GM23338 (cell line): ENCODE measurements at regions not wholly inside any gene's neighbourhood (a gene's known extent, or its start where the extent isn't known, plus 50 kb on each side); places are given as distances from the start of the nearest gene placed in this dataset.
A peak's percentile ranks its signal among the peaks of the same experiment; 100 is the strongest.
"Not testable (repeated sequence)": the region's sequence is repeated elsewhere in the genome, so short reads cannot be mapped to it uniquely, and the experiment has no call there.

Experiments used
- ATAC-seq: fragments of 200-7000 bp; cut with Tn5 transposase; 3 replicates; pipeline ENCODE4 v1.9.1; 2020
- DNase-seq: peaks from one replicate; pipeline ENCODE4 v3.0.0-alpha.2; 2015; ENCODE audit warnings: low spot score
- H2AFZ ChIP-seq: fragments of 200-600 bp; sonication (generic); 2 replicates; pipeline ENCODE4 v1.8.0; 2016; ENCODE audit warnings: antibody characterized with exemption, mild to moderate bottlenecking, moderate library complexity
- H3F3A ChIP-seq: fragments of 200-600 bp; sonication (generic); replicated peaks from 2 replicates; pipeline ENCODE4 v1.8.0; 2017; ENCODE audit warnings: antibody characterized with exemption, mixed run types, low read depth
- H3K27ac ChIP-seq: fragments of 200-600 bp; sonication (generic); 2 replicates; pipeline ENCODE4 v1.6.1; 2016; ENCODE audit warnings: low read depth
- H3K27me3 ChIP-seq: fragments of 200-600 bp; sonication (generic); 2 replicates; pipeline ENCODE4 v1.8.0; 2016; ENCODE audit warnings: mild to moderate bottlenecking, mixed run types, moderate library complexity; ENCODE audit not compliant: insufficient read depth
- H3K36me3 ChIP-seq: fragments of 200-600 bp; sonication (generic); 2 replicates; pipeline ENCODE4 v1.8.0; 2016; ENCODE audit warnings: mild to moderate bottlenecking; ENCODE audit not compliant: insufficient read depth
- H3K4me1 ChIP-seq: fragments of 200-600 bp; sonication (generic); 2 replicates; pipeline ENCODE4 v1.8.0; 2016; ENCODE audit warnings: mild to moderate bottlenecking, moderate library complexity; ENCODE audit not compliant: insufficient read depth
- H3K4me2 ChIP-seq: fragments of 200-600 bp; sonication (generic); 2 replicates; pipeline ENCODE4 v1.7.1; 2017; ENCODE audit warnings: mixed run types
- H3K4me3 ChIP-seq: fragments of 200-600 bp; sonication (generic); 2 replicates; pipeline ENCODE4 v1.6.1; 2016; ENCODE audit warnings: mixed run types
- H3K79me2 ChIP-seq: fragments of 200-600 bp; sonication (generic); replicated peaks from 2 replicates; pipeline ENCODE4 v1.8.0; 2017; ENCODE audit warnings: mild to moderate bottlenecking; ENCODE audit not compliant: insufficient read depth
- H3K9me2 ChIP-seq: fragments of 200-600 bp; sonication (generic); 2 replicates; pipeline ENCODE4 v1.8.0; 2017; ENCODE audit not compliant: insufficient read depth
- H4K20me1 ChIP-seq: fragments of 200-600 bp; sonication (generic); replicated peaks from 2 replicates; pipeline ENCODE4 v1.8.0; 2017; ENCODE audit warnings: mild to moderate bottlenecking; ENCODE audit not compliant: insufficient read depth
- H3K27ac Mint-ChIP-seq: 2 replicates; pipeline ENCODE4 v1.8.0; 2020; ENCODE audit warnings: inconsistent platforms, mild to moderate bottlenecking, moderate library complexity, mixed read lengths
- H3K27me3 Mint-ChIP-seq: 3 replicates; pipeline ENCODE4 v1.8.0; 2022; ENCODE audit warnings: low read depth, mild to moderate bottlenecking, moderate library complexity, mixed read lengths, inconsistent platforms; ENCODE audit not compliant: insufficient read depth, poor library complexity
- H3K36me3 Mint-ChIP-seq: 3 replicates; pipeline ENCODE4 v1.8.0; 2021; ENCODE audit warnings: low read depth, mild to moderate bottlenecking, inconsistent platforms, moderate library complexity, mixed read lengths
- H3K4me1 Mint-ChIP-seq: 3 replicates; pipeline ENCODE4 v1.8.0; 2020; ENCODE audit warnings: mild to moderate bottlenecking, inconsistent platforms, mixed read lengths
- H3K4me3 Mint-ChIP-seq: 3 replicates; pipeline ENCODE4 v1.8.0; 2021; ENCODE audit warnings: moderate library complexity, mild to moderate bottlenecking, inconsistent platforms, mixed read lengths
- H3K9me3 Mint-ChIP-seq: 3 replicates; pipeline ENCODE4 v1.8.0; 2020; ENCODE audit warnings: moderate library complexity, mild to moderate bottlenecking, inconsistent platforms, mixed read lengths
- EZH2 ChIP-seq: fragments of 200-600 bp; sonication (generic); IDR thresholded peaks from one replicate; pipeline ENCODE4 v1.8.0; 2017; ENCODE audit warnings: antibody characterized with exemption, mild to moderate bottlenecking, low read depth; ENCODE audit not compliant: unreplicated experiment
- NANOG ChIP-seq: IDR thresholded peaks from 2 replicates; pipeline ENCODE4 v1.6.1; 2016; ENCODE audit warnings: antibody characterized with exemption, borderline replicate concordance
- POLR2AphosphoS5 ChIP-seq: IDR thresholded peaks from 2 replicates; pipeline ENCODE4 v1.6.1; 2016; ENCODE audit warnings: antibody characterized with exemption, low read depth
- REST ChIP-seq: IDR thresholded peaks from one replicate; pipeline ENCODE4 v1.6.1; 2018; ENCODE audit warnings: antibody characterized with exemption; ENCODE audit not compliant: unreplicated experiment
- ZNF462 ChIP-seq: fragments of 250-450 bp; sonication (Bioruptor Pico); IDR thresholded peaks from 2 replicates; pipeline ENCODE4 v1.5.0; 2020; ENCODE audit warnings: mild to moderate bottlenecking, moderate library complexity

- TF ChIP-seq REST = no peak
Measured at GRCh38 chr5:168097876-168098653, 193.4 kb upstream of the WWC1 start (continued).

- Histone ChIP-seq H3K4me1 (peaks cover 23% of the 10 kb centered on the region), H3K27ac (no peak overlapping the region), H4K20me1 (no peaks in the 10 kb centered on the region), H3K4me3 (no peak overlapping the region), H3K27me3 (no peaks in the 10 kb centered on the region), H3F3A (no peaks in the 10 kb centered on the region), H3K36me3 (no peaks in the 10 kb centered on the region), H3K79me2 (no peaks in the 10 kb centered on the region), H2AFZ (no peak overlapping the region), H3K4me2 (no peak overlapping the region), H3K9me2 (no peaks in the 10 kb centered on the region)
- H3K9me3 Mint-ChIP-seq = no peaks in the 10 kb centered on the region
- H3K27me3 Mint-ChIP-seq = peaks cover 8% of the 10 kb centered on the region
- peaks cover 31% of the 10 kb centered on the region for H3K4me1 Mint-ChIP-seq
- H3K4me3 Mint-ChIP-seq = no peak overlapping the region
- ATAC-seq (no peak), DNase-seq (no peak)
- no peak for TF ChIP-seq EZH2
- no peak overlapping the region for H3K27ac Mint-ChIP-seq
- no peaks in the 10 kb centered on the region for H3K36me3 Mint-ChIP-seq
Measured at GRCh38 chr5:168101352-168101751, 190.1 kb upstream of the WWC1 start.

GRCh38 chr5:168103018-168103417 lies 188.4 kb upstream of the WWC1 start:
- not testable (repeated sequence) for H3K27me3 ChIP-seq, DNase-seq, H3K9me3 Mint-ChIP-seq, H3K79me2 ChIP-seq, H3K36me3 ChIP-seq, H3K36me3 Mint-ChIP-seq, H3K4me3 ChIP-seq, H3F3A ChIP-seq, H3K27ac ChIP-seq, H2AFZ ChIP-seq, H4K20me1 ChIP-seq, H3K27ac Mint-ChIP-seq, H3K27me3 Mint-ChIP-seq, H3K4me3 Mint-ChIP-seq, ATAC-seq, H3K9me2 ChIP-seq, H3K4me2 ChIP-seq
- H3K4me1 ChIP-seq = peaks cover 26% of the 10 kb centered on the region
- peaks cover 38% of the 10 kb centered on the region for H3K4me1 Mint-ChIP-seq

- H3K27ac Mint-ChIP-seq = peak overlapping the region; percentile 88
- H3F3A ChIP-seq = no peaks in the 10 kb centered on the region
- H3K79me2 ChIP-seq = no peaks in the 10 kb centered on the region
- no peak for DNase-seq
- no peaks in the 10 kb centered on the region for H4K20me1 ChIP-seq
- H3K9me2 ChIP-seq = no peaks in the 10 kb centered on the region
- peak overlapping the region; percentile 20 for H2AFZ ChIP-seq
- peaks cover 26% of the 10 kb centered on the region for H3K4me1 ChIP-seq
- no peaks in the 10 kb centered on the region for H3K9me3 Mint-ChIP-seq
- H3K27ac ChIP-seq = no peak overlapping the region
- no peak overlapping the region for H3K4me3 Mint-ChIP-seq
- H3K27me3 Mint-ChIP-seq = peaks cover 8% of the 10 kb centered on the region
- H3K4me1 Mint-ChIP-seq = peaks cover 38% of the 10 kb centered on the region
- H3K36me3 ChIP-seq = no peaks in the 10 kb centered on the region
- peak; percentile 19 for ATAC-seq
- no peak overlapping the region for H3K4me3 ChIP-seq
- no peaks in the 10 kb centered on the region for H3K36me3 Mint-ChIP-seq
- H3K27me3 ChIP-seq = no peaks in the 10 kb centered on the region
- 0 out of 2 replicates have a peak overlapping the region, but pooled peaks have one; percentile 48 for H3K4me2 ChIP-seq
- TF ChIP-seq NANOG (no peak), ZNF462 (CRISPR knock-in tag) (no peak), POLR2AphosphoS5 (no peak)
Measured at GRCh38 chr5:168104350-168104749, 187.1 kb upstream of the WWC1 start.
